ENCODE measurements at regions not wholly inside any gene's neighbourhood (a gene's known extent, or its start where the extent isn't known, plus 50 kb on each side); places are given as distances from the start of the nearest gene placed in this dataset.

- Histone ChIP-seq H3K4me3 (replicated peaks; ENCODE audit: low read depth, low read length) (no peak overlapping the region), H3K36me3 (ENCODE audit: control insufficient read depth, insufficient read depth, low read length) (no peaks in the 10 kb centered on the region), H3K27me3 (replicated peaks; ENCODE audit: control insufficient read depth, insufficient read depth, low read length) (no peaks in the 10 kb centered on the region)
- no peak for DNase-seq (ENCODE audit: extremely low read depth, insufficient read length)
- TF ChIP-seq, protein P1, sequence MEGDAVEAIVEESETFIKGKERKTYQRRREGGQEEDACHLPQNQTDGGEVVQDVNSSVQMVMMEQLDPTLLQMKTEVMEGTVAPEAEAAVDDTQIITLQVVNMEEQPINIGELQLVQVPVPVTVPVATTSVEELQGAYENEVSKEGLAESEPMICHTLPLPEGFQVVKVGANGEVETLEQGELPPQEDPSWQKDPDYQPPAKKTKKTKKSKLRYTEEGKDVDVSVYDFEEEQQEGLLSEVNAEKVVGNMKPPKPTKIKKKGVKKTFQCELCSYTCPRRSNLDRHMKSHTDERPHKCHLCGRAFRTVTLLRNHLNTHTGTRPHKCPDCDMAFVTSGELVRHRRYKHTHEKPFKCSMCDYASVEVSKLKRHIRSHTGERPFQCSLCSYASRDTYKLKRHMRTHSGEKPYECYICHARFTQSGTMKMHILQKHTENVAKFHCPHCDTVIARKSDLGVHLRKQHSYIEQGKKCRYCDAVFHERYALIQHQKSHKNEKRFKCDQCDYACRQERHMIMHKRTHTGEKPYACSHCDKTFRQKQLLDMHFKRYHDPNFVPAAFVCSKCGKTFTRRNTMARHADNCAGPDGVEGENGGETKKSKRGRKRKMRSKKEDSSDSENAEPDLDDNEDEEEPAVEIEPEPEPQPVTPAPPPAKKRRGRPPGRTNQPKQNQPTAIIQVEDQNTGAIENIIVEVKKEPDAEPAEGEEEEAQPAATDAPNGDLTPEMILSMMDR (IDR thresholded peaks at IDR 0.05; ENCODE audit: insufficient read depth, low read length, poor library complexity, severe bottlenecking) = no peak
Measured at GRCh38 chr3:72342450-72342849, 505.8 kb downstream of the SHQ1 start.

DNA sequence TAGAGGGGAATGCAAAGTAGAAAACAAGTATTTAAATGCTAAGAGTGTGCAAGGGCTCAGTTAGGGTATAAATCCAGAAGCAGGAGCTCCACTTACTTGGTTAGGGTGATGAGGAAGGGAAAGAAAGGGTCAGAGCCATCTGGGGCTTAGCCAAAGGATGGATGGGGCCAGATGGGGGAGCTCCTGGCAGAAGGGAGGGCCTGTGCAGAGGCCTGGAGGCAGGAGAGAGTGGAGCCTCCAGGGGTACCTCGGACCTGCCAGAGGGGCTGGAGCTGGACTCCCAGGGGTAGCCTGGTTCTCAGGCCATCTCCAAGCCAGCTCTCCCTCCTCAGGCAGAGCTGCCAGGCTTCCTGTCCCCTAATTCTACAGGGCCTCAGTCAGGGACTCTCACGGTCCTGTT lies 506.3 kb downstream of the SHQ1 start:
- no peak for DNase-seq (ENCODE audit: extremely low read depth, insufficient read length)
- no peak overlapping the region for H3K4me3 ChIP-seq (replicated peaks; ENCODE audit: low read depth, low read length)
- H3K36me3 ChIP-seq (ENCODE audit: control insufficient read depth, insufficient read depth, low read length) = no peaks in the 10 kb centered on the region
- TF ChIP-seq, protein P1 (IDR thresholded peaks at IDR 0.05; ENCODE audit: insufficient read depth, low read length, poor library complexity, severe bottlenecking) = no peak
- H3K27me3 ChIP-seq (replicated peaks; ENCODE audit: control insufficient read depth, insufficient read depth, low read length) = no peaks in the 10 kb centered on the region

DNA sequence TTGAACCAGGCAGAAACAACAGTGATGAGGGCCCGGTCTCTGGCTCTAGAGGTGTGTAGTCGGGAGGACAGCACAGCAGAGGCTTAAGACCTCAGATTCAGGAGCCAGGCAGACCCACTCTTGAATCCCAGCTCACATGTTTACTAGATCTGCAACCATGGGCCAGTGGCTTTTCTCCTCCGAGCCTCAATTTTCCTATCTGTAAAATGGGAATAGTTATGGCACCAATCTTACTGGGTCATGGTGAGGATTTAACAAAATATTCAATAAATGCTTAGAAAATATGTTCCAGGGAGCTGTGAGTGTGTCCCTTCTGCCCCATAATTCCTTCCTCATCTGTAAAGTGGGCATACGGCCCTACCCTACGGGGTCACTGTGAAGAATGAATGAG lies 506.9 kb downstream of the SHQ1 start:
- TF ChIP-seq, protein P1 (IDR thresholded peaks at IDR 0.05; ENCODE audit: insufficient read depth, low read length, poor library complexity, severe bottlenecking) = no peak
- H3K36me3 ChIP-seq (ENCODE audit: control insufficient read depth, insufficient read depth, low read length) = no peaks in the 10 kb centered on the region
- H3K4me3 ChIP-seq (replicated peaks; ENCODE audit: low read depth, low read length) = no peak overlapping the region
- DNase-seq (ENCODE audit: extremely low read depth, insufficient read length) = no peak
- H3K27me3 ChIP-seq (replicated peaks; ENCODE audit: control insufficient read depth, insufficient read depth, low read length) = no peaks in the 10 kb centered on the region

DNA sequence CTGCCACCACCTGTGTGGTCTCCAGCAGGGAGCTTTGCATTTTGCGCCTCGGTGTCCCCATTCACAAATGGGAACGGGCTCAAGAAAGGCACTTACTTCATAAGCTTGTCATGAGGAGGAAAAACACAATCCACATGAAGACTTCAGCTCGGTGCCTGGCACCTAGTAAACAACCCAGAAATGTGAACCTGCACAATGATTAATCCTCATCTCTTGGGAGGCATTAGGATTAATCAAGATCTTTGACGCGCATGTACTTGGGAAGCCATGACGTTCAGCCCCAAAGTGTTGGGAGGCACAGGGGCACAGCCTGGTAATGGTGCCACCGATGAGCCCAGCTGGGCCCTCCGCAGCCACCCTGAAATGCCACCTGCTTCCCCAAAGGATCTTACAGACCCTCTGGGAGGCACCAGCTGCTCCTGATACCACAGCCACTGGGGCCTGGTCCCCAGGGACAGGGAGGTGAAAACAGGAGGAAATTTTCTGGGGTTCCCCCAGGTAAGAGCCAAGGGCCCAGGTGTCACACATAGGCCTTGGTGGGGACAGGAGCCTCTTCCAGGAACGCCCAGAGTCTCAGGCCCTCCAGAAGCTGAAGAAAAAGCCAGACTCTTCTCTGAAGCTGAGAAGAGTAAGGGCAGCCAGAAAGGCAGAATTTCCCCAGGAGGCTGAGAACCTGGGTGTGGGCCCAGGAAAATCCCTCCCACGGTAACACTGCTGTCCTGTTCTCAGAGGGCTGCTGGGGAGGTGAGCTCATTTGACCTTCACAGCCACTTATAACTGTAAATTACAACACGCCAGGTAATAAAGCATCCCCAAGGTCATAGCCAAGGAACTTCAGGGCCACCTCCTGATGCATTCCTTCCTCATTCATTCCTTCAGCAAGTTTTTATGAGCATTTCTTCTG lies 507.5 kb downstream of the SHQ1 start:
- Histone ChIP-seq H3K36me3 (ENCODE audit: control insufficient read depth, insufficient read depth, low read length) (no peaks in the 10 kb centered on the region), H3K4me3 (replicated peaks; ENCODE audit: low read depth, low read length) (no peak overlapping the region), H3K27me3 (replicated peaks; ENCODE audit: control insufficient read depth, insufficient read depth, low read length) (no peaks in the 10 kb centered on the region)
- TF ChIP-seq, protein P1 (IDR thresholded peaks at IDR 0.05; ENCODE audit: insufficient read depth, low read length, poor library complexity, severe bottlenecking) = no peak
- DNase-seq (ENCODE audit: extremely low read depth, insufficient read length) = no peak

- Histone ChIP-seq H3K27me3 (replicated peaks; ENCODE audit: control insufficient read depth, insufficient read depth, low read length) (no peaks in the 10 kb centered on the region; the same call in 1 of the 2 replicates), H3K4me3 (replicated peaks; ENCODE audit: low read depth, low read length) (no peak overlapping the region), H3K36me3 (ENCODE audit: control insufficient read depth, insufficient read depth, low read length) (no peaks in the 10 kb centered on the region)
- DNase-seq (ENCODE audit: extremely low read depth, insufficient read length) = no peak
- TF ChIP-seq, protein P1 (IDR thresholded peaks at IDR 0.05; ENCODE audit: insufficient read depth, low read length, poor library complexity, severe bottlenecking) = no peak
Measured at GRCh38 chr3:72340056-72340455, 508.2 kb downstream of the SHQ1 start.
